Breast epithelium (tissue), 4 donors: ENCODE measurements at regions not wholly inside any gene's neighbourhood (a gene's known extent, or its start where the extent isn't known, plus 50 kb on each side); places are given as distances from the start of the nearest gene placed in this dataset.

ENCODE experiments used
- DNase-seq, 2 donors: peaks; one replicate each; pipeline ENCODE4 v3.0.0-alpha.2; 2019; ENCODE audit warnings: low spot score in 2 of 2
- H3K27ac ChIP-seq, 2 donors: fragments of 200-600 bp; sonication (generic) in 1 of 2; one replicate each; pipeline ENCODE4 v1.5.1; 2016 to 2019; ENCODE audit warnings: mild to moderate bottlenecking in 1 of 2
- H3K27me3 ChIP-seq, 2 donors: fragments of 200-600 bp; sonication (generic) in 1 of 2; one replicate each; pipeline versions ENCODE4 v1.5.1 to v1.6.0; 2017 to 2019; ENCODE audit warnings: control low read depth in 1 of 2, mild to moderate bottlenecking in 1 of 2
- H3K36me3 ChIP-seq: fragments of 200-600 bp; one replicate; pipeline ENCODE4 v1.5.1; 2019
- H3K4me1 ChIP-seq, 2 donors: fragments of 200-600 bp; sonication (generic); one replicate each; pipeline ENCODE4 v1.5.1; 2016 to 2019; ENCODE audit warnings: control low read depth in 1 of 2
- H3K4me3 ChIP-seq, 3 donors: fragments of 200-600 bp; sonication (generic); 1 replicate in 2 of 3; 2 replicates in 1 of 3; pipeline ENCODE4 v1.5.1; 2016 to 2019; ENCODE audit warnings: mild to moderate bottlenecking in 3 of 3, moderate library complexity in 2 of 3
- H3K9me3 ChIP-seq, 2 donors: fragments of 200-600 bp; sonication (generic) in 1 of 2; one replicate each; pipeline ENCODE4 v1.5.1; 2016 to 2019; ENCODE audit warnings: control low read depth in 1 of 2
- CTCF ChIP-seq, 3 donors: fragments of 450-650 bp; IDR thresholded peaks; one replicate each; pipeline ENCODE4 v1.5.1; 2016 to 2017; ENCODE audit warnings: antibody characterized with exemption in 3 of 3, mild to moderate bottlenecking in 3 of 3, moderate library complexity in 3 of 3
- POLR2A ChIP-seq: fragments of 450-650 bp; IDR thresholded peaks from one replicate; pipeline ENCODE4 v1.6.1; 2016; ENCODE audit warnings: antibody characterized with exemption, mild to moderate bottlenecking, moderate library complexity
- POLR2AphosphoS5 ChIP-seq, 3 donors: sonication (generic); formaldehyde crosslinking; IDR thresholded peaks; one replicate each; pipeline ENCODE4 v1.6.1; 2017; ENCODE audit warnings: antibody characterized with exemption in 3 of 3
- intact Hi-C: fragments of 100-400 bp; cut with DNase I; formaldehyde crosslinking; loops from one replicate; pipeline ENCODE4 v1.15.1; 2023; ENCODE audit warnings: low total_unique reads

- H3K9me3 ChIP-seq, result no peaks in the 10 kb centered on the region
- H3K4me1 ChIP-seq, result no peaks in the 10 kb centered on the region
- H3K4me3 ChIP-seq, result no peak overlapping the region
- H3K27ac ChIP-seq, result no peak overlapping the region
- H3K27me3 ChIP-seq, result no peaks in the 10 kb centered on the region
- intact Hi-C loops, result no loop called here
- no peak for DNase-seq
- H3K36me3 ChIP-seq, result no peaks in the 10 kb centered on the region
- TF ChIP-seq POLR2A (no peak), POLR2AphosphoS5 (IDR thresholded peaks at IDR 0.05) (no peak), CTCF (IDR thresholded peaks at IDR 0.05) (no peak)
Measured at GRCh38 chr6:95366414-95366813, 210.9 kb upstream of the MANEA start.

GRCh38 chr6:95383878-95384277, 193.5 kb upstream of the MANEA start:
- Histone ChIP-seq H3K27me3 (no peaks in the 10 kb centered on the region), H3K9me3 (peaks cover 0 to 15% of the 10 kb centered on the region in 2 donors), H3K4me3 (no peak overlapping the region), H3K27ac (no peak overlapping the region), H3K4me1 (no peaks in the 10 kb centered on the region), H3K36me3 (no peaks in the 10 kb centered on the region)
- intact Hi-C loops, result no loop called here
- no peak for DNase-seq
- no peak for TF ChIP-seq POLR2A

- Histone ChIP-seq H3K4me3 (no peak overlapping the region), H3K27ac (no peak overlapping the region), H3K27me3 (no peaks in the 10 kb centered on the region), H3K36me3 (no peaks in the 10 kb centered on the region), H3K4me1 (no peaks in the 10 kb centered on the region), H3K9me3 (peaks cover 0 to 5% of the 10 kb centered on the region in 2 donors)
- intact Hi-C loops, result no loop called here
- no peak for TF ChIP-seq POLR2AphosphoS5 (IDR thresholded peaks at IDR 0.05)
- no peak for TF ChIP-seq POLR2A
- no peak for TF ChIP-seq CTCF (IDR thresholded peaks at IDR 0.05)
- no peak for DNase-seq
Measured at GRCh38 chr6:95384988-95385387, 192.3 kb upstream of the MANEA start.

- TF ChIP-seq POLR2A (no peak), POLR2AphosphoS5 (IDR thresholded peaks at IDR 0.05) (no peak), CTCF (IDR thresholded peaks at IDR 0.05) (no peak)
- Histone ChIP-seq H3K4me3 (no peak overlapping the region), H3K36me3 (no peaks in the 10 kb centered on the region), H3K9me3 (no peaks in the 10 kb centered on the region), H3K27ac (no peak overlapping the region), H3K4me1 (no peaks in the 10 kb centered on the region), H3K27me3 (no peaks in the 10 kb centered on the region)
- DNase-seq, result no peak
- intact Hi-C loops, result no loop called here
Measured at GRCh38 chr6:95387845-95388244, 189.5 kb upstream of the MANEA start.

DNA sequence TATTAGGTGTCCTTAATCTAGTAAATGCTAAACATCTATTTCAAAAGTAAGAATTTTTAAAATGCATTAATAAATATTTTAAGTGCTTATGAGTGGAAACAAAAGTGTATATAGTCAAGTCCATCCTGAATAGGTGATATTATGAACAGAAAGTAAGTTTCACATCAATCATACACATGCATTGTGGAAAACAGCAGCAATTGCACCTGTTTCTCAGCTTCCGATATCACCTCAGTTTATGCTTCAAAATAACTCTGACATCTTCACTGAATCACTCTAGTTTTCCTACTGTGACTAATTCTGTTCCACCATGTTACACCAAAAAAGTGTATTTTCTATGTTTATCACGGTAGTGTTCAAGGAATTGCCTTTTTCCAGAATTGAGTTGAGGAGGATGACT, 172.6 kb upstream of the MANEA start:
- TF ChIP-seq CTCF (IDR thresholded peaks at IDR 0.05) (no peak), POLR2A (no peak), POLR2AphosphoS5 (IDR thresholded peaks at IDR 0.05) (no peak)
- DNase-seq, result no peak
- Histone ChIP-seq H3K4me1 (no peaks in the 10 kb centered on the region), H3K9me3 (no peaks in the 10 kb centered on the region), H3K27me3 (no peaks in the 10 kb centered on the region), H3K4me3 (no peak overlapping the region), H3K36me3 (no peaks in the 10 kb centered on the region), H3K27ac (no peak overlapping the region)
- intact Hi-C loops, result no loop called here

DNA sequence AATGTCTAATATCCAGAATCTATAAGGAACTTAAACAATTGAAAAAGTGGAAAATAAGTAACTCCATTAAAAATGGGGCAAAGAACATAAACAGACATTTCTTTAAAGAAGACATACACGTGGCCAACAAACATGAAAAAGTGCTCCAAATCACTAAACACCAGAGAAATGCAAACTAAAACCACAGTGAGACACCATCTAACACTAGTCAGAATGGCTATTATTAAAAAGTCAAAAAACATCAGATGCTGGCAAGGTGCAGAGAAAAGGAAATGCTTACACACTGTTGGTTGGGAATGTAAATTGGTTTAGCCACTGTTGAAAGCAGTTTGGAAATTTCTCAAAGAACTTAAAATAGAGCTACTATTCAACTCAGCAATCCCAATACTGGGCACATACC, 169.2 kb upstream of the MANEA start:
- intact Hi-C loops, result no loop called here
- Histone ChIP-seq H3K9me3 (no peaks in the 10 kb centered on the region), H3K36me3 (no peaks in the 10 kb centered on the region), H3K27me3 (no peaks in the 10 kb centered on the region), H3K27ac (no peak overlapping the region), H3K4me3 (no peak overlapping the region), H3K4me1 (no peaks in the 10 kb centered on the region)
- no peak for DNase-seq
- no peak for TF ChIP-seq POLR2A
- TF ChIP-seq POLR2AphosphoS5 (IDR thresholded peaks at IDR 0.05), result no peak
- TF ChIP-seq CTCF (IDR thresholded peaks at IDR 0.05), result no peak
